ENCODE measurements at regions not wholly inside any gene's neighbourhood (a gene's known extent, or its start where the extent isn't known, plus 50 kb on each side); places are given as distances from the start of the nearest gene placed in this dataset.

DNA sequence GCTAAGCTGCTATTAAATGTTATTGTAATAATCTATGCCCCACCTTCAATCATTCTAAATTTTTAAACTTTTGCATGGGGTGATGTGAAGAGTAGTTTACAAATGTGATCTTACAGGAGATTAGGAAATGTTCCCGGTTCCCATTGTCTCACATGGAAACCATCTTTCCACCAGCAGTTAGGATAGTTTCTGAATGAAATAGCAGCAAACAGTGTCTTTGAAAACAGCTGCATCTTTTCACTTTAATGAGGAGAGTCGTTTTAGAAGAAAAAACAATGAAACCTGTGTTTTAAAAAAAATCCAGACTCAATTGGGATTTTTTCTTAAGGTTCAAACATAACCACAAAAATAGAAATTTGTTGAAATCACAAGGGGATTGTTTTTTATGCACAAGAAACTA lies 134.2 kb downstream of the TLR5 start:
- H3K27me3 ChIP-seq (ENCODE audit: low read length) = peaks cover 6% of the 10 kb centered on the region; the same call in 1 of the 2 replicates
- no peaks in the 10 kb centered on the region for H3F3A ChIP-seq (ENCODE audit: low read length, unreplicated experiment)
- no peaks in the 10 kb centered on the region for H3K9me2 ChIP-seq (replicated peaks; ENCODE audit: low read length)
- no peak overlapping the region for H3K9ac ChIP-seq (ENCODE audit: low read length)
- H4K20me1 ChIP-seq (ENCODE audit: low read length) = no peaks in the 10 kb centered on the region
- no peak overlapping the region for H3K4me3 ChIP-seq (ENCODE audit: low read length)
- no peak overlapping the region for H3K4me2 ChIP-seq (ENCODE audit: low read length)
- no peaks in the 10 kb centered on the region for H3K36me3 ChIP-seq (ENCODE audit: low read depth, low read length)
- ChIA-PET POLR2A (ENCODE audit: unreplicated experiment) (no interaction called here), CTCF (no interaction called here)
- ATAC-seq (no peak), DNase-seq (no peak)
- H3K79me2 ChIP-seq (ENCODE audit: low read length) = no peaks in the 10 kb centered on the region
- no peaks in the 10 kb centered on the region for H3K4me1 ChIP-seq (ENCODE audit: insufficient read depth, low read length)
- TF ChIP-seq, protein P1, sequence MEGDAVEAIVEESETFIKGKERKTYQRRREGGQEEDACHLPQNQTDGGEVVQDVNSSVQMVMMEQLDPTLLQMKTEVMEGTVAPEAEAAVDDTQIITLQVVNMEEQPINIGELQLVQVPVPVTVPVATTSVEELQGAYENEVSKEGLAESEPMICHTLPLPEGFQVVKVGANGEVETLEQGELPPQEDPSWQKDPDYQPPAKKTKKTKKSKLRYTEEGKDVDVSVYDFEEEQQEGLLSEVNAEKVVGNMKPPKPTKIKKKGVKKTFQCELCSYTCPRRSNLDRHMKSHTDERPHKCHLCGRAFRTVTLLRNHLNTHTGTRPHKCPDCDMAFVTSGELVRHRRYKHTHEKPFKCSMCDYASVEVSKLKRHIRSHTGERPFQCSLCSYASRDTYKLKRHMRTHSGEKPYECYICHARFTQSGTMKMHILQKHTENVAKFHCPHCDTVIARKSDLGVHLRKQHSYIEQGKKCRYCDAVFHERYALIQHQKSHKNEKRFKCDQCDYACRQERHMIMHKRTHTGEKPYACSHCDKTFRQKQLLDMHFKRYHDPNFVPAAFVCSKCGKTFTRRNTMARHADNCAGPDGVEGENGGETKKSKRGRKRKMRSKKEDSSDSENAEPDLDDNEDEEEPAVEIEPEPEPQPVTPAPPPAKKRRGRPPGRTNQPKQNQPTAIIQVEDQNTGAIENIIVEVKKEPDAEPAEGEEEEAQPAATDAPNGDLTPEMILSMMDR (conservative IDR thresholded peaks at IDR 0.05; ENCODE audit: low read depth, low read length) = no peak
- no peak for TF ChIP-seq EZH2 (IDR thresholded peaks at IDR 0.05; ENCODE audit: low read length, unreplicated experiment)
- TF ChIP-seq EZH2phosphoT487 (IDR thresholded peaks at IDR 0.05; ENCODE audit: borderline replicate concordance, low read length) = no peak
- no peak overlapping the region for H2AFZ ChIP-seq (ENCODE audit: low read length)
- H3K27ac ChIP-seq (ENCODE audit: low read length) = no peak overlapping the region
- H3K9me3 ChIP-seq (ENCODE audit: low read length) = no peaks in the 10 kb centered on the region
- intact Hi-C loops (cut with micrococcal nuclease) = loop anchor here (10.0 kb wide), 1 partner anchor 274 kb away; the partner anchor contains the start of gene FAM177B
- BruUV-seq (replicated peaks) = no TSS peak

DNA sequence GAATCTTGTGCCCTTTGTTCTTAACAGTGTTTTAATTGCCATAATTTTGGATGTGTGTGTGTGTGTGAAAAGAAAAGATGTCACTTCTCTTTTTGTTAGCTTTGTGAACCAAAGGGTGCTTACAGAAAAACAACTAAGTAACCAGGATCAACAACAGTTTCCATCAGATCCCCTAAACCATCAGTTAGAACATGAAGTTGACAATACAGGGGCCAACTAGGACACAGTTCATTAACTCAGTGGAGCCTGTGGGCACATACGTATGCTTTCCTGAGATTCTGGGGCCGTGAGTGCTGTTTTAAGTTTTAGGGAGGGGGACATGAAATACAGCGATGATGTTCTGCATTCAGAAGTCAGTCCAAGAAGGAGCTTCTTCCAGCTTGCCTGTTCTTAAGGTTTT lies 133.6 kb downstream of the TLR5 start:
- peaks cover 6% of the 10 kb centered on the region; the same call in 1 of the 2 replicates for H3K27me3 ChIP-seq (ENCODE audit: low read length)
- no peaks in the 10 kb centered on the region for H3K9me3 ChIP-seq (ENCODE audit: low read length)
- no TSS peak for BruUV-seq (replicated peaks)
- no peaks in the 10 kb centered on the region for H3F3A ChIP-seq (ENCODE audit: low read length, unreplicated experiment)
- CTCF ChIA-PET = interaction anchor here (0.6 kb wide), 1 partner anchor 75 kb away, joined by 3 read pairs; no protein-coding TSS in a partner anchor
- H3K9ac ChIP-seq (ENCODE audit: low read length) = no peak overlapping the region
- no peak for TF ChIP-seq EZH2 (IDR thresholded peaks at IDR 0.05; ENCODE audit: low read length, unreplicated experiment)
- no peak for TF ChIP-seq EZH2phosphoT487 (IDR thresholded peaks at IDR 0.05; ENCODE audit: borderline replicate concordance, low read length)
- TF ChIP-seq, protein P1 (conservative IDR thresholded peaks at IDR 0.05; ENCODE audit: low read depth, low read length) = no peak
- no peaks in the 10 kb centered on the region for H4K20me1 ChIP-seq (ENCODE audit: low read length)
- DNase-seq (no peak), ATAC-seq (no peak)
- no peak overlapping the region for H3K4me2 ChIP-seq (ENCODE audit: low read length)
- H3K4me1 ChIP-seq (ENCODE audit: insufficient read depth, low read length) = no peaks in the 10 kb centered on the region
- POLR2A ChIA-PET (ENCODE audit: unreplicated experiment) = no interaction called here
- intact Hi-C loops (cut with micrococcal nuclease) = loop anchor here (10.0 kb wide), 1 partner anchor 275 kb away; the partner anchor contains the start of gene FAM177B
- no peak overlapping the region for H3K4me3 ChIP-seq (ENCODE audit: low read length)
- H3K36me3 ChIP-seq (ENCODE audit: low read depth, low read length) = no peaks in the 10 kb centered on the region
- no peaks in the 10 kb centered on the region for H3K9me2 ChIP-seq (replicated peaks; ENCODE audit: low read length)
- no peak overlapping the region for H3K27ac ChIP-seq (ENCODE audit: low read length)
- H2AFZ ChIP-seq (ENCODE audit: low read length) = no peak overlapping the region
- no peaks in the 10 kb centered on the region for H3K79me2 ChIP-seq (ENCODE audit: low read length)

DNA sequence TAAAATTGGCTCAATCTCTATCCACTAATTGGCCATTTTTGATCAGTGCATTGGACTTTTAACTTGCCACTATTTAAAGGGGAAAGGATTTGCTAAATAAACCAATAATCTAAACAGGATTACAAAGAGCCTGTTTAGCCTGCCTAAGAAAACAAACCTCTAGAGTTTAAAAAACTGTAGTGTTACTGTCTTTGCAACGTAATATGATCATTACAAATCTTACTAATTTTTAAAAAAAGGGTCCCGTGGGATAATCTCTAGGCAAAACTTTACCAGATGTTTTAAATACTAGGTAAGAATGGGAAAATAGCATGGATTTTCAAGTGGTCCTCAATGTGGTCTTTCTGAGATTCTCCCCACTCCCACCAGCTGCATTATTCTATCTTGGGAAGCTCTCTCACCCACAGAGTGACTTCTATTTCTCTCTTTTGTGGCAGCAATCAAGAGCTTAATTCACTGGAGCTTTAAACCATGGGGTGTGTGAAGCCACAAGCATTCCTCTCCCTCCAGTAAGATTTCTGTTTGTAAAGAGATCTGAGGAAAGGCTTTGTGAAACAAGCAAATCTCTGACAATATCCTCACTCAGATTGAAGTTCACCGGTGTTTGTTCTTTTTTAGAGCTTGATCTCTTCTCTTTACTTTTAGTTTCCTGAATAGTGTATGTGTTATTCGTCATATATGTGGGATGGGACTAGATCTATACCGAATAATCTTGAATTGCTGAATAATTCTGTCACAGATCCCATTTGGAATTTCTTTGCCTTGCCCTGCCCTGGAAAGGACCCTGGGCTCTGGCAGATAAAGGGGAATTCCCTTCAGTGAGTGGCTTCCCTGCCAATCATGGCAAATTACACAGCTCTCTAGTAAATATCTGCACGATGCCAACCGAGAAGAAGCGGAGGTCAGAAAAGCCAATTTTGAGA lies 132.2 kb downstream of the TLR5 start:
- H3K4me2 ChIP-seq (ENCODE audit: low read length) = no peak overlapping the region
- H3K36me3 ChIP-seq (ENCODE audit: low read depth, low read length) = no peaks in the 10 kb centered on the region
- no peak overlapping the region for H3K9ac ChIP-seq (ENCODE audit: low read length)
- no peaks in the 10 kb centered on the region for H4K20me1 ChIP-seq (ENCODE audit: low read length)
- BruUV-seq (replicated peaks) = no TSS peak
- TF ChIP-seq EZH2phosphoT487 (IDR thresholded peaks at IDR 0.05; ENCODE audit: borderline replicate concordance, low read length) (no peak), EZH2 (IDR thresholded peaks at IDR 0.05; ENCODE audit: low read length, unreplicated experiment) (no peak)
- TF ChIP-seq, protein P1 (conservative IDR thresholded peaks at IDR 0.05; ENCODE audit: low read depth, low read length) = no peak
- H3K27ac ChIP-seq (ENCODE audit: low read length) = no peak overlapping the region
- H2AFZ ChIP-seq (ENCODE audit: low read length) = no peak overlapping the region
- H3K27me3 ChIP-seq (ENCODE audit: low read length) = peaks cover 6% of the 10 kb centered on the region; the same call in 1 of the 2 replicates
- no peaks in the 10 kb centered on the region for H3K9me2 ChIP-seq (replicated peaks; ENCODE audit: low read length)
- intact Hi-C loops (cut with micrococcal nuclease) = no loop called here
- H3K4me3 ChIP-seq (ENCODE audit: low read length) = no peak overlapping the region
- DNase-seq = no peak
- POLR2A ChIA-PET (ENCODE audit: unreplicated experiment) = no interaction called here
- CTCF ChIA-PET = no interaction called here
- no peak for ATAC-seq
- H3K79me2 ChIP-seq (ENCODE audit: low read length) = no peaks in the 10 kb centered on the region
- H3K9me3 ChIP-seq (ENCODE audit: low read length) = no peaks in the 10 kb centered on the region
- no peaks in the 10 kb centered on the region for H3F3A ChIP-seq (ENCODE audit: low read length, unreplicated experiment)
- H3K4me1 ChIP-seq (ENCODE audit: insufficient read depth, low read length) = no peaks in the 10 kb centered on the region

All from PC-3 (cell line).